GM12878 (cell line): ENCODE measurements at regions not wholly inside any gene's neighbourhood (a gene's known extent, or its start where the extent isn't known, plus 50 kb on each side); places are given as distances from the start of the nearest gene placed in this dataset.

Experiments used
- ATAC-seq: fragments of 200-7000 bp; cut with Tn5 transposase; 3 replicates; pipeline ENCODE4 v1.9.1; 2020; ENCODE audit warnings: mild to moderate bottlenecking, moderate library complexity
- BruUV-seq: library from RNA; stranded (reverse); fragments of 400-500 nt; replicated peaks from 2 replicates; lab custom pipeline; 2021; lab: Mats Ljungman, UMichigan
- CTCF ChIA-PET: fragments of 300-600 bp; sonication (Branson Sonifier 250); formaldehyde crosslinking; extraction: SDS; loops from one replicate; lab custom pipeline; 2021; ENCODE audit warnings: inconsistent platforms; lab: Yijun Ruan, JAX
- POLR2A ChIA-PET: fragments of 350-600 bp; formaldehyde crosslinking; extraction: SDS; loops from one replicate; lab custom pipeline; 2021; ENCODE audit warnings: inconsistent platforms; lab: Charles Lee
- RAD21 ChIA-PET: fragments of 300-600 bp; sonication (Branson Sonifier 250); formaldehyde crosslinking; loops from one replicate; lab custom pipeline; 2023; ENCODE audit warnings: antibody characterized with exemption; ENCODE audit not compliant: unreplicated experiment; lab: Charles Lee
- SMC1A ChIA-PET: fragments of 300-600 bp; sonication (Branson Sonifier 250); formaldehyde crosslinking; loops from one replicate; lab custom pipeline; 2023; ENCODE audit not compliant: unreplicated experiment, uncharacterized antibody; lab: Charles Lee
- DNase-seq: peaks from one replicate; pipeline ENCODE4 v3.0.0-alpha.2; 2011; ENCODE audit warnings: low read depth, low spot score
- FAIRE-seq: peaks from 3 replicates; lab custom pipeline; 2011; peaks lifted over from hg19 to GRCh38; lab: Jason Lieb, UNC
- H2AFZ ChIP-seq: 2 replicates; pipeline ENCODE4 v1.6.0; 2011; ENCODE audit warnings: low read depth, low read length, control low read depth; ENCODE audit not compliant: control insufficient read depth
- H3K27ac ChIP-seq: 2 replicates; pipeline ENCODE4 v1.5.1; 2011; ENCODE audit warnings: control low read depth; ENCODE audit not compliant: control insufficient read depth, insufficient read depth
- H3K27me3 ChIP-seq, 2 experiments: replicated peaks in 1 of 2; 2 replicates each; pipeline versions ENCODE4 v1.6.0 to v1.6.1; 2011; ENCODE audit warnings: low read length in 1 of 2; ENCODE audit not compliant: control insufficient read depth in 2 of 2, insufficient read depth in 2 of 2
- H3K36me3 ChIP-seq, 2 experiments: 2 replicates each; pipeline ENCODE4 v1.5.1; 2011; ENCODE audit warnings: low read length in 1 of 2; ENCODE audit not compliant: control insufficient read depth in 2 of 2, insufficient read depth in 2 of 2
- H3K4me1 ChIP-seq: 2 replicates; pipeline ENCODE4 v1.6.1; 2011; ENCODE audit warnings: mild to moderate bottlenecking, low read length, moderate library complexity, mixed read lengths; ENCODE audit not compliant: control insufficient read depth, insufficient read depth
- H3K4me2 ChIP-seq: 2 replicates; pipeline ENCODE4 v1.6.0; 2011; ENCODE audit warnings: control low read depth; ENCODE audit not compliant: control insufficient read depth, insufficient read depth
- H3K4me3 ChIP-seq: fragments of 200-600 bp; sonication (generic); 2 replicates; pipeline ENCODE4 v1.5.1; 2016
- H3K79me2 ChIP-seq: 2 replicates; pipeline ENCODE4 v1.6.0; 2011; ENCODE audit warnings: low read length; ENCODE audit not compliant: control insufficient read depth, insufficient read depth
- H3K9ac ChIP-seq: 2 replicates; pipeline ENCODE4 v1.8.0; 2011; ENCODE audit warnings: low read length, control low read depth, mixed read lengths; ENCODE audit not compliant: control insufficient read depth, insufficient read depth
- H3K9me3 ChIP-seq: replicated peaks from 3 replicates; pipeline ENCODE4 v1.5.1; 2011; ENCODE audit warnings: mild to moderate bottlenecking, low read length; ENCODE audit not compliant: control insufficient read depth, insufficient read depth
- H4K20me1 ChIP-seq: 2 replicates; pipeline ENCODE4 v1.6.0; 2011; ENCODE audit not compliant: control insufficient read depth, insufficient read depth
- BACH1 ChIP-seq: fragments of 450-650 bp; IDR thresholded peaks from 2 replicates; pipeline ENCODE4 v1.6.1; 2017; ENCODE audit warnings: mild to moderate bottlenecking, borderline replicate concordance
- CBFB ChIP-seq: IDR thresholded peaks from 2 replicates; pipeline ENCODE4 v1.6.1; 2016; ENCODE audit warnings: antibody characterized with exemption, low read depth
- IKZF1 ChIP-seq: fragments of 450-650 bp; conservative IDR thresholded peaks from 2 replicates; pipeline ENCODE4 v1.6.1; 2017; ENCODE audit warnings: antibody characterized with exemption, mild to moderate bottlenecking
- NBN ChIP-seq: fragments of 450-650 bp; IDR thresholded peaks from 2 replicates; pipeline ENCODE4 v1.6.1; 2016
- NFIC ChIP-seq: IDR thresholded peaks from 2 replicates; pipeline ENCODE4 v1.6.1; 2012; ENCODE audit warnings: low read depth, mild to moderate bottlenecking, inconsistent platforms, low read length, moderate library complexity
- SIN3A ChIP-seq: IDR thresholded peaks from 2 replicates; pipeline ENCODE4 v1.6.1; 2012; ENCODE audit warnings: low read depth, low read length, improper control_type of control experiment
- SUPT20H ChIP-seq: IDR thresholded peaks from 2 replicates; pipeline ENCODE4 v1.6.1; 2011; ENCODE audit warnings: low read depth, mild to moderate bottlenecking, low read length, moderate library complexity, borderline replicate concordance; ENCODE audit not compliant: control insufficient read depth
- ZZZ3 ChIP-seq: IDR thresholded peaks from 2 replicates; pipeline ENCODE4 v1.6.1; 2011; ENCODE audit warnings: low read depth; ENCODE audit not compliant: control insufficient read depth, insufficient read length
- in situ Hi-C: fragments of 300-500 bp; cut with MboI; formaldehyde crosslinking; loops from 9 replicates; pipeline ENCODE4 v1.14.3; 2018; ENCODE audit warnings: mixed read lengths
- intact Hi-C: fragments of 100-400 bp; cut with micrococcal nuclease; formaldehyde crosslinking; loops from one replicate; pipeline ENCODE4 v1.14.2; 2022; ENCODE audit not compliant: unreplicated experiment
- TF ChIP-seq, protein P1 (sequence below): IDR thresholded peaks from 2 replicates; pipeline ENCODE4 v1.6.1; 2012; ENCODE audit warnings: low read length, inconsistent platforms
- TF ChIP-seq, protein P2 (sequence below): fragments of 150-350 bp; IDR thresholded peaks from 2 replicates; pipeline ENCODE4 v1.6.1; 2014; ENCODE audit warnings: mild to moderate bottlenecking, low read depth, low read length
- TF ChIP-seq, protein P3 (sequence below): IDR thresholded peaks from 2 replicates; pipeline ENCODE4 v1.6.1; 2012; ENCODE audit warnings: low read depth, low read length, improper control_type of control experiment
- TF ChIP-seq, protein P4 (sequence below): fragments of 450-650 bp; IDR thresholded peaks from 2 replicates; pipeline ENCODE4 v1.6.1; 2017; ENCODE audit warnings: mild to moderate bottlenecking, moderate library complexity

DNA sequence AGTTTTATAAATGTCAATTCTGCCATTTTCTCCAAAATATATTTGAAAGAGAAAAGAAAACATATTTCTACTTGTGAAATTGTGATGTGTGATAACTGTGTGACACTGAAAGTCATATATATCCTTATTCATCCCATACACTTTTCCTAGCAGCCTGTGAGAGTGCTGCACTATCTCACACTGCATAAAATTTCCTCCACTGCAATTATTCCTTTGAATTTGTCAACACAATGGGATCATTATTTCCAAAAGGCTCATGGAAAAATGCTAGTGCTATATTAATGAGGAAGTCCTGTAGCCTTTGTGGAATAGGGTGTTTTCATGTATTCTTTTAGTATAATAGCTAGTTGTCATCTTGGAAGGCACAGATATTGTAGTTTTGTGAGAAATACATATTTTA lies 504.1 kb downstream of the RPL10L start:
- Histone ChIP-seq H3K36me3 (no peaks in the 10 kb centered on the region), H4K20me1 (no peaks in the 10 kb centered on the region), H3K4me1 (no peaks in the 10 kb centered on the region), H3K4me2 (no peak overlapping the region), H2AFZ (no peak overlapping the region), H3K79me2 (no peaks in the 10 kb centered on the region), H3K27ac (no peak overlapping the region), H3K27me3 (no peaks in the 10 kb centered on the region), H3K4me3 (no peak overlapping the region), H3K9ac (no peak overlapping the region), H3K9me3 (no peaks in the 10 kb centered on the region)
- in situ Hi-C loops: no loop called here
- no TSS peak for BruUV-seq
- ChIA-PET POLR2A (no interaction called here), SMC1A (interaction anchor here (0.9 to 1.4 kb wide), 4 partner anchors 10 to 12 kb away, joined by 4 to 7 read pairs (median 4); no protein-coding TSS in a partner anchor), RAD21 (interaction anchor here (1.7 kb wide), 1 partner anchor 11 kb away, joined by 4 read pairs; no protein-coding TSS in a partner anchor), CTCF (no interaction called here)
- FAIRE-seq (no peak), DNase-seq (no peak), ATAC-seq (no peak)
- no peak for TF ChIP-seq NBN
- TF ChIP-seq, protein P1, sequence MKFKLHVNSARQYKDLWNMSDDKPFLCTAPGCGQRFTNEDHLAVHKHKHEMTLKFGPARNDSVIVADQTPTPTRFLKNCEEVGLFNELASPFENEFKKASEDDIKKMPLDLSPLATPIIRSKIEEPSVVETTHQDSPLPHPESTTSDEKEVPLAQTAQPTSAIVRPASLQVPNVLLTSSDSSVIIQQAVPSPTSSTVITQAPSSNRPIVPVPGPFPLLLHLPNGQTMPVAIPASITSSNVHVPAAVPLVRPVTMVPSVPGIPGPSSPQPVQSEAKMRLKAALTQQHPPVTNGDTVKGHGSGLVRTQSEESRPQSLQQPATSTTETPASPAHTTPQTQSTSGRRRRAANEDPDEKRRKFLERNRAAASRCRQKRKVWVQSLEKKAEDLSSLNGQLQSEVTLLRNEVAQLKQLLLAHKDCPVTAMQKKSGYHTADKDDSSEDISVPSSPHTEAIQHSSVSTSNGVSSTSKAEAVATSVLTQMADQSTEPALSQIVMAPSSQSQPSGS: no peak
- no peak for TF ChIP-seq ZZZ3
- TF ChIP-seq SIN3A: no peak
- TF ChIP-seq, protein P2, sequence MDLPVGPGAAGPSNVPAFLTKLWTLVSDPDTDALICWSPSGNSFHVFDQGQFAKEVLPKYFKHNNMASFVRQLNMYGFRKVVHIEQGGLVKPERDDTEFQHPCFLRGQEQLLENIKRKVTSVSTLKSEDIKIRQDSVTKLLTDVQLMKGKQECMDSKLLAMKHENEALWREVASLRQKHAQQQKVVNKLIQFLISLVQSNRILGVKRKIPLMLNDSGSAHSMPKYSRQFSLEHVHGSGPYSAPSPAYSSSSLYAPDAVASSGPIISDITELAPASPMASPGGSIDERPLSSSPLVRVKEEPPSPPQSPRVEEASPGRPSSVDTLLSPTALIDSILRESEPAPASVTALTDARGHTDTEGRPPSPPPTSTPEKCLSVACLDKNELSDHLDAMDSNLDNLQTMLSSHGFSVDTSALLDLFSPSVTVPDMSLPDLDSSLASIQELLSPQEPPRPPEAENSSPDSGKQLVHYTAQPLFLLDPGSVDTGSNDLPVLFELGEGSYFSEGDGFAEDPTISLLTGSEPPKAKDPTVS: no peak
- TF ChIP-seq CBFB: no peak
- no peak for TF ChIP-seq SUPT20H
- TF ChIP-seq NFIC: no peak
- TF ChIP-seq, protein P3, sequence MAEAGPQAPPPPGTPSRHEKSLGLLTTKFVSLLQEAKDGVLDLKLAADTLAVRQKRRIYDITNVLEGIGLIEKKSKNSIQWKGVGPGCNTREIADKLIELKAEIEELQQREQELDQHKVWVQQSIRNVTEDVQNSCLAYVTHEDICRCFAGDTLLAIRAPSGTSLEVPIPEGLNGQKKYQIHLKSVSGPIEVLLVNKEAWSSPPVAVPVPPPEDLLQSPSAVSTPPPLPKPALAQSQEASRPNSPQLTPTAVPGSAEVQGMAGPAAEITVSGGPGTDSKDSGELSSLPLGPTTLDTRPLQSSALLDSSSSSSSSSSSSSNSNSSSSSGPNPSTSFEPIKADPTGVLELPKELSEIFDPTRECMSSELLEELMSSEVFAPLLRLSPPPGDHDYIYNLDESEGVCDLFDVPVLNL: no peak
- TF ChIP-seq, protein P4, sequence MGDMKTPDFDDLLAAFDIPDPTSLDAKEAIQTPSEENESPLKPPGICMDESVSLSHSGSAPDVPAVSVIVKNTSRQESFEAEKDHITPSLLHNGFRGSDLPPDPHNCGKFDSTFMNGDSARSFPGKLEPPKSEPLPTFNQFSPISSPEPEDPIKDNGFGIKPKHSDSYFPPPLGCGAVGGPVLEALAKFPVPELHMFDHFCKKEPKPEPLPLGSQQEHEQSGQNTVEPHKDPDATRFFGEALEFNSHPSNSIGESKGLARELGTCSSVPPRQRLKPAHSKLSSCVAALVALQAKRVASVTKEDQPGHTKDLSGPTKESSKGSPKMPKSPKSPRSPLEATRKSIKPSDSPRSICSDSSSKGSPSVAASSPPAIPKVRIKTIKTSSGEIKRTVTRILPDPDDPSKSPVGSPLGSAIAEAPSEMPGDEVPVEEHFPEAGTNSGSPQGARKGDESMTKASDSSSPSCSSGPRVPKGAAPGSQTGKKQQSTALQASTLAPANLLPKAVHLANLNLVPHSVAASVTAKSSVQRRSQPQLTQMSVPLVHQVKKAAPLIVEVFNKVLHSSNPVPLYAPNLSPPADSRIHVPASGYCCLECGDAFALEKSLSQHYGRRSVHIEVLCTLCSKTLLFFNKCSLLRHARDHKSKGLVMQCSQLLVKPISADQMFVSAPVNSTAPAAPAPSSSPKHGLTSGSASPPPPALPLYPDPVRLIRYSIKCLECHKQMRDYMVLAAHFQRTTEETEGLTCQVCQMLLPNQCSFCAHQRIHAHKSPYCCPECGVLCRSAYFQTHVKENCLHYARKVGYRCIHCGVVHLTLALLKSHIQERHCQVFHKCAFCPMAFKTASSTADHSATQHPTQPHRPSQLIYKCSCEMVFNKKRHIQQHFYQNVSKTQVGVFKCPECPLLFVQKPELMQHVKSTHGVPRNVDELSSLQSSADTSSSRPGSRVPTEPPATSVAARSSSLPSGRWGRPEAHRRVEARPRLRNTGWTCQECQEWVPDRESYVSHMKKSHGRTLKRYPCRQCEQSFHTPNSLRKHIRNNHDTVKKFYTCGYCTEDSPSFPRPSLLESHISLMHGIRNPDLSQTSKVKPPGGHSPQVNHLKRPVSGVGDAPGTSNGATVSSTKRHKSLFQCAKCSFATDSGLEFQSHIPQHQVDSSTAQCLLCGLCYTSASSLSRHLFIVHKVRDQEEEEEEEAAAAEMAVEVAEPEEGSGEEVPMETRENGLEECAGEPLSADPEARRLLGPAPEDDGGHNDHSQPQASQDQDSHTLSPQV: no peak
- TF ChIP-seq IKZF1: no peak
- no peak for TF ChIP-seq BACH1
- intact Hi-C loops: no loop called here
